ENCODE measurements at regions not wholly inside any gene's neighbourhood (a gene's known extent, or its start where the extent isn't known, plus 50 kb on each side); places are given as distances from the start of the nearest gene placed in this dataset.

GRCh38 chr11:40037005-40037404 is 1422.4 kb downstream of the LRRC4C start:
- H3K9me3 ChIP-seq (ENCODE audit: control insufficient read depth, insufficient read depth, low read depth, low read length): no peaks in the 10 kb centered on the region
- POLR2A ChIA-PET: no interaction called here

GRCh38 chr11:40032331-40032730 is 1427.1 kb downstream of the LRRC4C start:
- ChIA-PET CTCF (no interaction called here), POLR2A (no interaction called here)
- Histone ChIP-seq H3K4me3 (ENCODE audit: low read depth, low read length) (no peak overlapping the region), H3K4me1 (ENCODE audit: control insufficient read depth, insufficient read depth, low read length) (no peaks in the 10 kb centered on the region), H3K27ac (ENCODE audit: extremely low read depth, low read depth, low read length) (no peak overlapping the region), H3K36me3 (ENCODE audit: control insufficient read depth in 2 of 2, insufficient read depth in 1 of 2, low read length in 2 of 2) (no peaks in the 10 kb centered on the region), H3K9me3 (ENCODE audit: control insufficient read depth, insufficient read depth, low read depth, low read length) (no peaks in the 10 kb centered on the region)
- no peak for TF ChIP-seq KLF16 (tag by site-specific recombination; IDR thresholded peaks at IDR 0.05)
- no peak for TF ChIP-seq ZSCAN4 (tag by site-specific recombination; IDR thresholded peaks at IDR 0.05)
- no peak for TF ChIP-seq ZNF221 (tag by site-specific recombination; IDR thresholded peaks at IDR 0.05; ENCODE audit: borderline replicate concordance)
- no peak for TF ChIP-seq ZNF707 (tag by site-specific recombination; IDR thresholded peaks at IDR 0.05)
- no peak for TF ChIP-seq ZNF449 (tag by site-specific recombination; IDR thresholded peaks at IDR 0.05)
- TF ChIP-seq ZBTB49 (tag by site-specific recombination; IDR thresholded peaks at IDR 0.05; ENCODE audit: low read depth): no peak
- no peak for TF ChIP-seq ZNF48 (tag by site-specific recombination; IDR thresholded peaks at IDR 0.05)

More at GRCh38 chr11:40037005-40037404, 1422.4 kb downstream of the LRRC4C start:
- TF ChIP-seq ZNF658 (tag by site-specific recombination; IDR thresholded peaks at IDR 0.05) (no peak), ZNF580 (tag by site-specific recombination; IDR thresholded peaks at IDR 0.05) (no peak), ELK4 (IDR thresholded peaks at IDR 0.05; ENCODE audit: borderline replicate concordance, low read depth, low read length) (no peak), ZNF530 (tag by site-specific recombination; IDR thresholded peaks at IDR 0.05; ENCODE audit: low read depth) (no peak), ZNF777 (tag by site-specific recombination; IDR thresholded peaks at IDR 0.05; ENCODE audit: borderline replicate concordance) (no peak), YY1 (tag by site-specific recombination; IDR thresholded peaks at IDR 0.05) (no peak), ZNF211 (tag by site-specific recombination; IDR thresholded peaks at IDR 0.05; ENCODE audit: low read depth) (no peak), YY2 (tag by site-specific recombination; IDR thresholded peaks at IDR 0.05) (no peak), ZNF596 (tag by site-specific recombination; IDR thresholded peaks at IDR 0.05) (no peak)
- Histone ChIP-seq H3K27ac (ENCODE audit: extremely low read depth, low read depth, low read length) (no peak overlapping the region), H3K4me3 (ENCODE audit: low read depth, low read length) (no peak overlapping the region), H3K4me1 (ENCODE audit: control insufficient read depth, insufficient read depth, low read length) (no peaks in the 10 kb centered on the region), H3K36me3 (ENCODE audit: control insufficient read depth in 2 of 2, insufficient read depth in 1 of 2, low read length in 2 of 2) (no peaks in the 10 kb centered on the region)
- CTCF ChIA-PET: no interaction called here

GRCh38 chr11:40030867-40031266 is 1428.6 kb downstream of the LRRC4C start:
- no peaks in the 10 kb centered on the region for H3K36me3 ChIP-seq (ENCODE audit: control insufficient read depth in 2 of 2, insufficient read depth in 1 of 2, low read length in 2 of 2)
- H3K4me1 ChIP-seq (ENCODE audit: control insufficient read depth, insufficient read depth, low read length): no peaks in the 10 kb centered on the region
- no peak overlapping the region for H3K4me3 ChIP-seq (ENCODE audit: low read depth, low read length)
- H3K27ac ChIP-seq (ENCODE audit: extremely low read depth, low read depth, low read length): no peak overlapping the region
- no peaks in the 10 kb centered on the region for H3K9me3 ChIP-seq (ENCODE audit: control insufficient read depth, insufficient read depth, low read depth, low read length)
- ChIA-PET POLR2A (no interaction called here), CTCF (no interaction called here)
- TF ChIP-seq ZNF202 (tag by site-specific recombination; IDR thresholded peaks at IDR 0.05; ENCODE audit: borderline replicate concordance) (no peak), ZNF623 (tag by site-specific recombination; IDR thresholded peaks at IDR 0.05) (no peak), ZNF26 (tag by site-specific recombination; IDR thresholded peaks at IDR 0.05) (no peak), ZNF701 (tag by site-specific recombination; IDR thresholded peaks at IDR 0.05) (no peak), ZBTB10 (tag by site-specific recombination; IDR thresholded peaks at IDR 0.05) (no peak), ZNF350 (tag by site-specific recombination; IDR thresholded peaks at IDR 0.05) (no peak)

All from HEK293 (cell line).